Hepatocyte (in vitro differentiated cells): ENCODE measurements at regions not wholly inside any gene's neighbourhood (a gene's known extent, or its start where the extent isn't known, plus 50 kb on each side); places are given as distances from the start of the nearest gene placed in this dataset.

ENCODE experiments used
- DNase-seq: peaks from one replicate; pipeline ENCODE4 v3.0.0-alpha.2; 2016; ENCODE audit warnings: low spot score
- H2AFZ ChIP-seq: fragments of 200-600 bp; sonication (generic); 2 replicates; pipeline ENCODE4 v1.6.0; 2016; ENCODE audit warnings: antibody characterized with exemption, mild to moderate bottlenecking
- H3K27ac ChIP-seq: fragments of 200-600 bp; sonication (generic); 2 replicates; pipeline ENCODE4 v1.5.1; 2016; ENCODE audit warnings: mild to moderate bottlenecking
- H3K27me3 ChIP-seq: fragments of 200-600 bp; sonication (generic); 2 replicates; pipeline ENCODE4 v1.6.1; 2016
- H3K36me3 ChIP-seq: fragments of 200-600 bp; sonication (generic); replicated peaks from 2 replicates; pipeline ENCODE4 v1.5.1; 2016; ENCODE audit warnings: low read depth; ENCODE audit not compliant: insufficient read depth
- H3K4me1 ChIP-seq: fragments of 200-600 bp; sonication (generic); 2 replicates; pipeline ENCODE4 v1.5.1; 2016; ENCODE audit warnings: mild to moderate bottlenecking, moderate library complexity; ENCODE audit not compliant: insufficient read depth
- H3K4me2 ChIP-seq: fragments of 200-600 bp; sonication (generic); 2 replicates; pipeline ENCODE4 v1.6.0; 2016
- H3K4me3 ChIP-seq: fragments of 200-600 bp; sonication (generic); 2 replicates; pipeline ENCODE4 v1.5.1; 2016; ENCODE audit warnings: mild to moderate bottlenecking
- H3K79me2 ChIP-seq: fragments of 200-600 bp; sonication (generic); 2 replicates; pipeline ENCODE4 v1.6.0; 2017; ENCODE audit warnings: mild to moderate bottlenecking
- H3K9me2 ChIP-seq: fragments of 200-600 bp; sonication (generic); replicated peaks from 2 replicates; pipeline ENCODE4 v1.6.0; 2017; ENCODE audit warnings: mild to moderate bottlenecking; ENCODE audit not compliant: insufficient read depth
- H3K9me3 ChIP-seq: fragments of 200-600 bp; sonication (generic); 2 replicates; pipeline ENCODE4 v1.5.1; 2016; ENCODE audit warnings: low read depth, mild to moderate bottlenecking
- H4K20me1 ChIP-seq: fragments of 200-600 bp; sonication (generic); 2 replicates; pipeline ENCODE4 v1.6.0; 2016; ENCODE audit warnings: mild to moderate bottlenecking; ENCODE audit not compliant: insufficient read depth, poor library complexity, severe bottlenecking
- CTCF ChIP-seq: fragments of 200-600 bp; sonication (generic); IDR thresholded peaks from 2 replicates; pipeline ENCODE4 v1.5.1; 2016; ENCODE audit warnings: antibody characterized with exemption, mild to moderate bottlenecking; ENCODE audit not compliant: poor library complexity
- EZH2 ChIP-seq: fragments of 200-600 bp; sonication (generic); IDR thresholded peaks from 2 replicates; pipeline ENCODE4 v1.6.1; 2016; ENCODE audit warnings: antibody characterized with exemption, mild to moderate bottlenecking, borderline replicate concordance
- EZH2phosphoT487 ChIP-seq: fragments of 200-600 bp; sonication (generic); IDR thresholded peaks from one replicate; pipeline ENCODE4 v1.6.1; 2018; ENCODE audit warnings: antibody characterized with exemption, mild to moderate bottlenecking, low read depth, moderate library complexity; ENCODE audit not compliant: unreplicated experiment, severe bottlenecking
- WGBS: methylation state at CpG from one replicate; pipeline ENCODE4 v1.1.6; 2016; ENCODE audit warnings: low lambda C conversion rate; ENCODE audit errors: missing lambda C conversion rate; 5-methylcytosine and 5-hydroxymethylcytosine counted together

DNA sequence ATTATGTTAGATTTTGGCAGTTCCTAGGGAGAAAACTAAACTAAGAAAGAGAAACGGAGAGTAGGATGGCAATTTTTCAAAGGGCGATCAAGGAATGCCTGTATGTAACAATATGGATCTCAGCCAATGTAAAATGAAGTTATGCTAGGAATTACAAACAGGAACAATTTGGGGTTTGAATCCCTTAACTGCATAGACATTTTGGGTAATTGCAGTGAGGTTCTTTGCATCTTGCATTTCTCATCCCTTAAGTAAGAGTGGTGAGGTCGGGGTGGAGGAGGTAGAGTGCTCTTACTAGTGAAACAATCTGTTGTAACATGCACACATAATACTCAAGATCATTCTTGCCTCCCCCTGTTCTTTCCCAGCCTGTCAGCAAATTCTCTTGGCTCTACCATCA lies 137.6 kb downstream of the NPR3 start:
- no peak for DNase-seq
- Histone ChIP-seq H3K36me3 (no peaks in the 10 kb centered on the region), H3K4me1 (peaks cover 5% of the 10 kb centered on the region), H3K27ac (no peak overlapping the region), H4K20me1 (no peaks in the 10 kb centered on the region), H3K9me2 (no peaks in the 10 kb centered on the region), H3K27me3 (no peaks in the 10 kb centered on the region), H2AFZ (no peak overlapping the region), H3K9me3 (no peaks in the 10 kb centered on the region), H3K79me2 (no peaks in the 10 kb centered on the region), H3K4me3 (no peak overlapping the region), H3K4me2 (no peak overlapping the region)
- WGBS, result 88% methylated on average over 3 of the region's 3 CpGs
- TF ChIP-seq EZH2phosphoT487, result no peak
- TF ChIP-seq CTCF, result no peak
- TF ChIP-seq EZH2, result no peak

- Histone ChIP-seq H3K79me2 (no peaks in the 10 kb centered on the region), H3K4me1 (peaks cover 5% of the 10 kb centered on the region)
Observed at GRCh38 chr5:32850817-32851496, 139.8 kb downstream of the NPR3 start.

DNA sequence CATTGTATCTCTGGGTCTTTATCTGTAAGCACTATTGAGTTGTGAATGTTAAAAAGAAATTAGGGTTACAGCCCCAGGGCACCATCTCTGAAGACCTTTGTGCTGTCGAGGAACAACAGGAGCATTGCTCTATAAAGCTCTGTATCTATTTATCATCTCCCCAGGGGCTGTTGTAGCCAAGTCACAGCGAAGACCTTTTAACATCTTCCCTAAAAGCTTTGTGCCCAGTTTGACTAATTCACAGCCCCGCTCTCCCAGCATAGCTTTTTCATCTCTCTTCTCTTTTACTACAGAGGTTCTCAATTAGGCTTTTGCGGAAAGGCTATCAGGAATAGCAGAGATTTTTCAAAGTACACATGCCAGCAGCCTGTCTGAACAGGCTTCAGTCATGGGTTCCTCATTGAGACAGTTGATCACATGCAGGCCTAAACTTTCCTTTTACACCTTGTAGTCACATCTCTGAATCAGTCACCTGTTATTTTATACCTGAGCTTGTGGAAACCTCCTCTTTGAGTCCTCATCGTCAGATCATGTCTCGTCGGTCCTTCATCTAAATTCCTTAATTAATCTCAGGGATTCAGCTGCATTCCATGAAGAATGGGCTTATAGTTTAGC lies 140.5 kb downstream of the NPR3 start:
- no peak overlapping the region for H3K4me2 ChIP-seq
- WGBS, result 68% methylated on average over 7 of the region's 7 CpGs

More at GRCh38 chr5:32850817-32851496, 139.8 kb downstream of the NPR3 start:
- no peak for DNase-seq
- H3K27me3 ChIP-seq, result no peaks in the 10 kb centered on the region
- 79% methylated on average over 5 of the region's 5 CpGs for WGBS
- H3K4me3 ChIP-seq, result no peak overlapping the region
- no peaks in the 10 kb centered on the region for H3K9me2 ChIP-seq
- no peaks in the 10 kb centered on the region for H3K36me3 ChIP-seq
- H3K9me3 ChIP-seq, result no peaks in the 10 kb centered on the region
- H2AFZ ChIP-seq, result no peak overlapping the region
- H3K4me2 ChIP-seq, result no peak overlapping the region
- H3K27ac ChIP-seq, result no peak overlapping the region
- no peaks in the 10 kb centered on the region for H4K20me1 ChIP-seq
- no peak for TF ChIP-seq CTCF

More for the DNA sequence above, 140.5 kb downstream of the NPR3 start:
- H2AFZ ChIP-seq, result no peak overlapping the region
- no peak overlapping the region for H3K27ac ChIP-seq
- no peak for DNase-seq
- no peaks in the 10 kb centered on the region for H4K20me1 ChIP-seq
- no peak overlapping the region for H3K4me3 ChIP-seq
- no peaks in the 10 kb centered on the region for H3K79me2 ChIP-seq
- H3K9me3 ChIP-seq, result no peaks in the 10 kb centered on the region
- no peaks in the 10 kb centered on the region for H3K9me2 ChIP-seq
- no peaks in the 10 kb centered on the region for H3K27me3 ChIP-seq
- H3K4me1 ChIP-seq, result peaks cover 5% of the 10 kb centered on the region
- no peak for TF ChIP-seq EZH2phosphoT487
- no peak for TF ChIP-seq EZH2
- no peak for TF ChIP-seq CTCF
- H3K36me3 ChIP-seq, result no peaks in the 10 kb centered on the region
